HG03469 (cell line): ENCODE measurements at regions not wholly inside any gene's neighbourhood (a gene's known extent, or its start where the extent isn't known, plus 50 kb on each side); places are given as distances from the start of the nearest gene placed in this dataset.
"Not testable (repeated sequence)": the region's sequence is repeated elsewhere in the genome, so short reads cannot be mapped to it uniquely, and the experiment has no call there.

Experiments used
- ATAC-seq: cut with Tn5 transposase; IDR thresholded peaks from one replicate; pipeline ENCODE4 v1.9.1; 2021; ENCODE audit warnings: mild to moderate bottlenecking, moderate library complexity, moderate number of reproducible peaks; ENCODE audit not compliant: unreplicated experiment

- not testable (repeated sequence) for ATAC-seq
Measured at GRCh38 chr18:14342170-14342569, 201.2 kb downstream of the POTEC start.

GRCh38 chr18:14336017-14336416 is 203.8 kb upstream of the ZNF519 start:
- not testable (repeated sequence) for ATAC-seq

- ATAC-seq: not testable (repeated sequence)
Measured at GRCh38 chr18:14321217-14321616, 189.0 kb upstream of the ZNF519 start.

GRCh38 chr18:14301255-14301654 is 169.0 kb upstream of the ZNF519 start:
- not testable (repeated sequence) for ATAC-seq

- not testable (repeated sequence) for ATAC-seq
Measured at GRCh38 chr18:14295081-14295480, 162.8 kb upstream of the ZNF519 start.

GRCh38 chr18:14285053-14285452 is 152.8 kb upstream of the ZNF519 start:
- ATAC-seq: no peak

GRCh38 chr18:14275391-14275790 is 143.2 kb upstream of the ZNF519 start:
- not testable (repeated sequence) for ATAC-seq

- ATAC-seq: not testable (repeated sequence)
Measured at GRCh38 chr18:14265637-14266410, 133.6 kb upstream of the ZNF519 start.

- ATAC-seq: not testable (repeated sequence)
Measured at GRCh38 chr18:14262786-14263185, 130.6 kb upstream of the ZNF519 start.

GRCh38 chr18:14250084-14250677 is 117.9 kb upstream of the ZNF519 start:
- not testable (repeated sequence) for ATAC-seq

GRCh38 chr18:14239224-14239623 is 107.0 kb upstream of the ZNF519 start:
- not testable (repeated sequence) for ATAC-seq

- ATAC-seq: not testable (repeated sequence)
Measured at GRCh38 chr18:14236356-14237048, 104.3 kb upstream of the ZNF519 start.

GRCh38 chr18:14225286-14225679 is 93.0 kb upstream of the ZNF519 start:
- not testable (repeated sequence) for ATAC-seq

GRCh38 chr18:14224551-14225285 is 92.5 kb upstream of the ZNF519 start:
- not testable (repeated sequence) for ATAC-seq

- ATAC-seq: not testable (repeated sequence)
Measured at GRCh38 chr18:14223919-14224318, 91.7 kb upstream of the ZNF519 start.

- not testable (repeated sequence) for ATAC-seq
Measured at GRCh38 chr18:14223231-14223822, 91.1 kb upstream of the ZNF519 start.

- not testable (repeated sequence) for ATAC-seq
Measured at GRCh38 chr18:14222354-14223221, 90.4 kb upstream of the ZNF519 start.

GRCh38 chr18:14221689-14222088 is 89.5 kb upstream of the ZNF519 start:
- ATAC-seq: no peak

GRCh38 chr18:14215952-14216351 is 83.7 kb upstream of the ZNF519 start:
- ATAC-seq: not testable (repeated sequence)

- ATAC-seq: not testable (repeated sequence)
Measured at GRCh38 chr18:14203424-14203823, 71.2 kb upstream of the ZNF519 start.
